ENCODE measurements at regions not wholly inside any gene's neighbourhood (a gene's known extent, or its start where the extent isn't known, plus 50 kb on each side); places are given as distances from the start of the nearest gene placed in this dataset.

- H3K4me3 ChIP-seq (ENCODE audit: low read depth, low read length): no peak overlapping the region
- no peak for DNase-seq (ENCODE audit: low read depth)
- no peak for TF ChIP-seq CTCF (IDR thresholded peaks at IDR 0.05; ENCODE audit: insufficient read depth, low read depth, low read length, missing control alignments)
These were observed 201.1 kb upstream of the C1orf87 start for GRCh38 chr1:60274422-60275290.

GRCh38 chr1:60273185-60273584 lies 199.6 kb upstream of the C1orf87 start:
- no peak for DNase-seq (ENCODE audit: low read depth)

GRCh38 chr1:60271041-60271440 lies 197.5 kb upstream of the C1orf87 start:
- no peak overlapping the region for H3K4me3 ChIP-seq (ENCODE audit: low read depth, low read length)
- TF ChIP-seq CTCF (IDR thresholded peaks at IDR 0.05; ENCODE audit: insufficient read depth, low read depth, low read length, missing control alignments): no peak
- no peak for DNase-seq (ENCODE audit: low read depth)

More at GRCh38 chr1:60273185-60273584, 199.6 kb upstream of the C1orf87 start:
- TF ChIP-seq CTCF (IDR thresholded peaks at IDR 0.05; ENCODE audit: insufficient read depth, low read depth, low read length, missing control alignments): no peak
- no peak overlapping the region for H3K4me3 ChIP-seq (ENCODE audit: low read depth, low read length)

- TF ChIP-seq CTCF (IDR thresholded peaks at IDR 0.05; ENCODE audit: insufficient read depth, low read depth, low read length, missing control alignments): no peak
- DNase-seq (ENCODE audit: low read depth): no peak
- no peak overlapping the region for H3K4me3 ChIP-seq (ENCODE audit: low read depth, low read length)
These were observed 194.9 kb upstream of the C1orf87 start for GRCh38 chr1:60268451-60268850.

GRCh38 chr1:60265560-60266535 lies 192.3 kb upstream of the C1orf87 start:
- DNase-seq (ENCODE audit: low read depth): no peak
- no peak for TF ChIP-seq CTCF (IDR thresholded peaks at IDR 0.05; ENCODE audit: insufficient read depth, low read depth, low read length, missing control alignments)
- no peak overlapping the region for H3K4me3 ChIP-seq (ENCODE audit: low read depth, low read length)

GRCh38 chr1:60262701-60263100 lies 189.1 kb upstream of the C1orf87 start:
- no peak for TF ChIP-seq CTCF (IDR thresholded peaks at IDR 0.05; ENCODE audit: insufficient read depth, low read depth, low read length, missing control alignments)
- H3K4me3 ChIP-seq (ENCODE audit: low read depth, low read length): no peak overlapping the region
- DNase-seq (ENCODE audit: low read depth): no peak
